GM13977 (cell line): ENCODE measurements at regions not wholly inside any gene's neighbourhood (a gene's known extent, or its start where the extent isn't known, plus 50 kb on each side); places are given as distances from the start of the nearest gene placed in this dataset.

Source experiments
- DNase-seq: peaks from one replicate; pipeline ENCODE4 v3.0.0; 2012; ENCODE audit warnings: low spot score
- in situ Hi-C: fragments of 300-500 bp; cut with MboI; formaldehyde crosslinking; loops from one replicate; pipeline ENCODE4 v1.12.0; 2022; ENCODE audit warnings: low sequenced_read_pairs, low pct_unique_long_range_greater_than_20kb, mixed read lengths, inconsistent platforms; ENCODE audit not compliant: unreplicated experiment
- TF ChIP-seq, protein P1 (sequence below): IDR thresholded peaks from 2 replicates; pipeline ENCODE4 v1.5.1; 2012; ENCODE audit warnings: mild to moderate bottlenecking, control low read depth; ENCODE audit not compliant: insufficient read depth; ENCODE audit errors: extremely low read depth, missing control alignments

DNA sequence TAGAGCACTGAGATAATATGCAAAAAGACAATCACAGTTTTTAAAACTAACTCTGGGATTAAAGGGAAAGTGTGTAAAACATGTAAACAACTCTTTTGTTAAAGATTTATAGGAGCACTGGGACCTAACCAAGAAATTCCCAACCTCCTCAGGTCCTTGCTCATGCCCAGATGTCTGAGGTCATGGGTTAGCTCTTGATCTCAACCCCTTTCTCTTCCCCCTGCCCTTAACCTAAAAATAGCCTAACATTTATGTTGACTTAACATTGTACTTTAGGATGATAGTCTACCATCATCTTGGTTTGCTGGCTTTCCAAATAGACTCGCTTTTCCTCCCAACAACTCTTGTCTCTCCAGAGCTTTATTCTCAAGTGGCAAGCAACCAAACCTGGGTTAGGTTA is 258.2 kb upstream of the FAT3 start:
- in situ Hi-C loops = no loop called here
- TF ChIP-seq, protein P1, sequence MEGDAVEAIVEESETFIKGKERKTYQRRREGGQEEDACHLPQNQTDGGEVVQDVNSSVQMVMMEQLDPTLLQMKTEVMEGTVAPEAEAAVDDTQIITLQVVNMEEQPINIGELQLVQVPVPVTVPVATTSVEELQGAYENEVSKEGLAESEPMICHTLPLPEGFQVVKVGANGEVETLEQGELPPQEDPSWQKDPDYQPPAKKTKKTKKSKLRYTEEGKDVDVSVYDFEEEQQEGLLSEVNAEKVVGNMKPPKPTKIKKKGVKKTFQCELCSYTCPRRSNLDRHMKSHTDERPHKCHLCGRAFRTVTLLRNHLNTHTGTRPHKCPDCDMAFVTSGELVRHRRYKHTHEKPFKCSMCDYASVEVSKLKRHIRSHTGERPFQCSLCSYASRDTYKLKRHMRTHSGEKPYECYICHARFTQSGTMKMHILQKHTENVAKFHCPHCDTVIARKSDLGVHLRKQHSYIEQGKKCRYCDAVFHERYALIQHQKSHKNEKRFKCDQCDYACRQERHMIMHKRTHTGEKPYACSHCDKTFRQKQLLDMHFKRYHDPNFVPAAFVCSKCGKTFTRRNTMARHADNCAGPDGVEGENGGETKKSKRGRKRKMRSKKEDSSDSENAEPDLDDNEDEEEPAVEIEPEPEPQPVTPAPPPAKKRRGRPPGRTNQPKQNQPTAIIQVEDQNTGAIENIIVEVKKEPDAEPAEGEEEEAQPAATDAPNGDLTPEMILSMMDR = no peak
- no peak for DNase-seq

- no peak for DNase-seq
- in situ Hi-C loops = no loop called here
- TF ChIP-seq, protein P1 = no peak
Measured at GRCh38 chr11:91960770-91961169, 263.8 kb upstream of the FAT3 start.

- in situ Hi-C loops = no loop called here
- TF ChIP-seq, protein P1 = no peak
- no peak for DNase-seq
Measured at GRCh38 chr11:91959411-91959810, 265.2 kb upstream of the FAT3 start.

GRCh38 chr11:91956711-91957110 is 267.9 kb upstream of the FAT3 start:
- TF ChIP-seq, protein P1 = no peak
- in situ Hi-C loops = no loop called here

GRCh38 chr11:91955206-91955605 is 269.4 kb upstream of the FAT3 start:
- DNase-seq = no peak
- TF ChIP-seq, protein P1 = no peak
- in situ Hi-C loops = no loop called here

More at GRCh38 chr11:91956711-91957110, 267.9 kb upstream of the FAT3 start:
- no peak for DNase-seq

DNA sequence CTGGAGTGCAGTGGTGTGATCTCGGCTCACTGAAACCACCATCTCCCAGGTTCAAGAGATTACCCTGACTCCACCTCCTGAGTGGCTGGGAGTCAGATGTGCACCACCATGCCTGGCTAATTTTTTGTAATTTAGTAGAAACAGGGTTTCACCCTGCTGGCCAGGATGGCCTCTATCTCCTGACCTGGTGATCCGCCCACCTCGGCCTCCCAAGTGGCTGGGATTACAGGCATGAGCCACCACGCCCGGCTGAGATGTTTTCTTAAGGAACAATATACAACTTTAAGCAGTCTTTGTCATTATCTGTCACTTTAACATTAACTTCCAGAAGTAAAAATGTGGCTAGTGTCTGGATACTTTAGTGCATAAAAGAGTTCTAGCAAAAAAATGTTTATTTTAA is 272.6 kb upstream of the FAT3 start:
- in situ Hi-C loops = no loop called here
- TF ChIP-seq, protein P1 = no peak
- no peak for DNase-seq
